GM18511 (cell line): ENCODE measurements at regions not wholly inside any gene's neighbourhood (a gene's known extent, or its start where the extent isn't known, plus 50 kb on each side); places are given as distances from the start of the nearest gene placed in this dataset.

ENCODE experiments used
- ATAC-seq: cut with Tn5 transposase; IDR thresholded peaks from one replicate; pipeline ENCODE4 v1.9.1; 2021; ENCODE audit warnings: mild to moderate bottlenecking, moderate library complexity; ENCODE audit not compliant: unreplicated experiment

DNA sequence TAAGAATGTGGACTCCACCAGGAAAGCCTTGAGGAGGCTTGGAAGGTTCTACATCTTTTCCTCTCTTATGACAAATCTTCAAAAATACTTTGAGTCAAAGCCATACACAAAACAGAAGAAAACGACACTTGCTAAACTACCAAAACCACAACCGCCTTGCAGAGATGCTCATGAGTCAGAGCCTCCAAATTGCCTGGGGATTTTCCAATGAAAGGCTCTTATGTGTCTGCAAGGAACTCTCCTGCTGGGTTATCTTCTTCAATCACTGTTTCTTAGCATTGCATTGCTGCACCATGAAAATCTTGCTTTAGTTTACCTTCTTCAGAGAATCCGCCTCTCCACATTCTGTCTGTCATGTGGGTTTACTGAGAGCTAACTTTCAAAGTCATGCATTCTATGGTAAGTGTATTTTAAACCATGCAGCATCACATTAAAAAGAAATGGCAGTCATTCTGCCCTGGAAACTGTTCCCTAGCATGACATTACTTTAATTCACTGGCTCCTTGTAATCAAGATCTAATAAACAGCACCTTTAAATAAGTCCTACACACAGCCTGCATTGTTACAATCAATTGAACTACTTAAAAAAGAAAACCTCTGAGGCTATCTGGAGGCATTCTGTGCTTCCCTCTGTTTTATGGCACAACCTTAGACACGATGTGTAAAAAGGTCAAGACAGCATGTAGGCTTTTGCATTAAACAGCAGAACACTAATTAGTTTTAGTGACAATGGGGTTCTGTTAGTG, 210.0 kb upstream of the FOXD3 start:
- ATAC-seq, result no peak

- ATAC-seq, result no peak
Measured at GRCh38 chr1:63115527-63115926, 206.8 kb upstream of the FOXD3 start.

DNA sequence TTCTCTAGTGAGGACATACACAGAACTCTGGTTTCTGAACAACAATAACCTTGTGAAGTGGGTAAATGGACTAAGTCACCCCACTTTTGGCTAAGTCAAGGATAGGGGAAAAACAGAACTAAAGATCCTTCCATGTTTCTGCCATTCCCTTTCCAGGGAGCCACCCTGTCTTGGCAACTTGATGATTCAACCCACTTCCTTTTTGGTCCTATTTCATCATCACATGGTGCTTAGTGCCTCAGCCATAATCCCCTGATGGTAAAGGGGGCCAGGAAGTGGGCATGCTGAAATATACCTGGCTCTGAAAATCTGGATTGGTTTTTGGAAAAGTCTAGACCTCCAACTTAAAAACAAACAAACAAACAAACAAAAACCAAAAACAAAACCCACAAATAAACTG, 206.4 kb upstream of the FOXD3 start:
- ATAC-seq, result no peak

- no peak for ATAC-seq
Measured at GRCh38 chr1:63119575-63120155, 202.7 kb upstream of the FOXD3 start.

GRCh38 chr1:63122079-63122478, 200.3 kb upstream of the FOXD3 start:
- no peak for ATAC-seq

GRCh38 chr1:63124666-63125191, 197.6 kb upstream of the FOXD3 start:
- peak; percentile 88 for ATAC-seq

DNA sequence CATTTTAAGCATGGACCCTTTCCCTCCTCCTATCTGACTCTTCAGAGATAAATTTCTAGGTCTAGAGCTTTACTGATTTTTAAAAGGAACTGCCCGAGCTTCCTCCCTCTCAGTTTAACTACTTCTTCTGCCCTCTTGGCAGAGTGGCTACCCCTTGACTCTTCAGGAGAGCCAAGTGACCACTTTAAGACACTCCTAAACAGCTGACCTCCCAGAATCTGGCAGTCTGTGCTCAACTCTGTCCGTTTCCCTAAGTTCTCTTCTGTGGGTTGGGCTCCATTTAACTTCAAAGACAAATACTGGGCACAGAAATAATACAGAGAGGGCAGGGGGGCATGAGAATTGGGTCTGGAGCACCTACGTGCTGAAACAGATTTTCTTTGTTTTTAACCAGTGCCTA, 196.3 kb upstream of the FOXD3 start:
- ATAC-seq, result no peak

DNA sequence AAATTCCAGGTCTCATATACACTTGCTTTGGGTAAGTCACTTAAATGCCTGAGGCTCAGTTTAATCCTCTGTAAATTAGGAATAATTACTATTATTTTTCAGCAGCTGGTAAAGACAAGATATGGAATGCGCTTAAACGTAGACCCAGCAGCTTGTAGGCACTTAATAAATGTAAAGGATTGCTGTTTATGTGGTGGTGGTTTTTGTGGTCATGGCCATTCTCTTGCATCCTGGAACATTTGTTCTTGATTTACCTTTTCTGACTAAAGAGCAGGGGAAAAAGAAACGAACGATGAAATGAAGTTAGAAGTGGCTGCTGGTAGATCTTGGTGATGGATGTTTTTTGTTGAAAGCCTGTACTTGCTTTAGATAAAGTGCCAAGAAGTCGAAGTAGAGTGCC, 195.0 kb upstream of the FOXD3 start:
- no peak for ATAC-seq

DNA sequence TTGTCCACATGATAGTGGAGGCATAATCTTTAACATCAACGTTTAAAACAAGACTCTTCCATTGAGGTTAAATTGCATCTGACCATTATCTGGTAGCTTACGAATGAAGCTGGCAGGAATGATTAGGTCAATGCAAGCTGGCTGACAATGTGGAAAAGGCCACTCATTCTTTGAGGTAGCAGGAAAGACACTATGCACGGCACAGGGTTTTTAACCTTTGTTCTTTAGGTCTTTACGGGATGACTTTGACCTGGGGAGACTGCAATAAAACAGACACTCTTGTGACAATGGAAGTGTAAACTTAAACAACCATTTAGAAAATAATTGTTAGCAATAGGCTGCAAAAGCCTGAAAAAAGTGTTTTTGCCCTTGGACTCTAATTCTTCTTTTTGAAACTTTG, 193.8 kb upstream of the FOXD3 start:
- ATAC-seq, result no peak

DNA sequence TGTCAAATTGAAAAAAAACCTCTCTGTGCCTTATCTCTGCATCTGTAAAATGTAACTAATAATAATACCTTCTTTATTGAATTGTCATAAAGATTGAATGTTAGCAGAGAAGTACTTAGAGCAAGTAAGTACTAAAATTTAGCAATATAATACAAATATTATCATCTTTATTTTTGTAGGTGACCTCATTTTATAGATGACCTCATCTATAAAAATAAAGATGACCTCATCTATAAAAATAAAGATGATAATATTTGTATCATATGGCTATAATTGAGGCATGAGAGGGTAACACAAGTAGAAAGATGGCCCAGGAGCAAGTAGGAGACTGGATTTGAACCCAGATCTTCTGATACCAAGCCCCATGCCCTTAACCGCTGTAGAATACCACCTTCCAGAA, 193.2 kb upstream of the FOXD3 start:
- ATAC-seq, result no peak

- ATAC-seq, result no peak
Measured at GRCh38 chr1:63129855-63130254, 192.5 kb upstream of the FOXD3 start.

GRCh38 chr1:63134501-63135173, 187.7 kb upstream of the FOXD3 start:
- ATAC-seq, result no peak

DNA sequence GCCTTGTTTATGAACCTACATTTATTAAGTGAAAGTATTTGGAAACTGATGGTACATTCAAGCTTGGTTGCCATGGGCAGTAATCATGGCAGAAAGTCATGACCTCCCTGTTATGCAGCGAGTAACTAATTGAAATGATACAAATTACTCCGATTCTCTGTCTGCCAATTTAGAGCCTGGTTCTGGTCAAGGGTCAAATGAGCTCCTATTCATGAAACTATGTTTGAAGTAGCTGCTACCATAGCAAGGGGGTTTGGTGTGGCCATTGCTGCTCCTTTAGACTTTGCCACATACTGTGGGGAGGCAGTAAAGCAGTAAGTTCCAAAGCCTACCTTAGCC, 187.2 kb upstream of the FOXD3 start:
- ATAC-seq, result no peak

- ATAC-seq, result no peak
Measured at GRCh38 chr1:63135801-63136200, 186.6 kb upstream of the FOXD3 start.

DNA sequence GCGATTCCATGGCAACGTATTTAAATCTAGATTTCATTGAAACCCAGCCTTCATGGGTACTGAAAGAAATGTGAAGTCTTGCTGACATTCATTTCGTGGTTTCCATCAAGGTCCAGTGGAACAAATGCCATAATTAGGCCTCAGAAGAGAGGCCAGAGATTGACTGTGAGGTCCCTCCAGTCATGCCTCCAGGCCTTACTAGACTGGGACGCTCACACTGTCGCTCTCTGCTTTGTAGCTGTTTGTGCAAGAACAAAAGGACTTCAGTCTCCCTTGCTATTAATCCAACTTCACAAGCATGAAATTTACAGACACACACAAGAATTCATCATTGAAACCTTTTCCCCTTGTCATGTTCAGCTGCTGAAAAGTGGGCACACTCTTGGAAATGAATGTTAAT, 180.4 kb upstream of the FOXD3 start:
- ATAC-seq, result no peak

DNA sequence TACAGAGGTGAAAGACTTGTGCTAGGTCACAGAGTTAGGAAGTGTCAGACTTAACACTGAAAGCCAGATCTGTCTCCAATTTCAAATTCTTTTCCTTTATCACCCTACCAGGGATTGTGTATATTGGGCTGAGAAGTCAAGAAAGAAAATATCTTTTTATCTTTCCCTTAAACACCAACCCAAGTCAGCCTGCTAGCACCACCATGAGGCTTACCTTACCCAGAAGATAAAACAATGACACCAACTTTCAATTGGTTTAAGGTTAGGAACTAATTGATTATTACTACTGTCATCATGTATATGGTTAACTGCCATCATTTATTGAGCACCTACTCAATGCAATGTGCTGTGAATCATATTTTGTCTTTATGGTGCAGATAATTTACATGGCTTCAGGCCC, 178.9 kb upstream of the FOXD3 start:
- no peak for ATAC-seq

GRCh38 chr1:63147783-63148182, 174.6 kb upstream of the FOXD3 start:
- no peak for ATAC-seq

DNA sequence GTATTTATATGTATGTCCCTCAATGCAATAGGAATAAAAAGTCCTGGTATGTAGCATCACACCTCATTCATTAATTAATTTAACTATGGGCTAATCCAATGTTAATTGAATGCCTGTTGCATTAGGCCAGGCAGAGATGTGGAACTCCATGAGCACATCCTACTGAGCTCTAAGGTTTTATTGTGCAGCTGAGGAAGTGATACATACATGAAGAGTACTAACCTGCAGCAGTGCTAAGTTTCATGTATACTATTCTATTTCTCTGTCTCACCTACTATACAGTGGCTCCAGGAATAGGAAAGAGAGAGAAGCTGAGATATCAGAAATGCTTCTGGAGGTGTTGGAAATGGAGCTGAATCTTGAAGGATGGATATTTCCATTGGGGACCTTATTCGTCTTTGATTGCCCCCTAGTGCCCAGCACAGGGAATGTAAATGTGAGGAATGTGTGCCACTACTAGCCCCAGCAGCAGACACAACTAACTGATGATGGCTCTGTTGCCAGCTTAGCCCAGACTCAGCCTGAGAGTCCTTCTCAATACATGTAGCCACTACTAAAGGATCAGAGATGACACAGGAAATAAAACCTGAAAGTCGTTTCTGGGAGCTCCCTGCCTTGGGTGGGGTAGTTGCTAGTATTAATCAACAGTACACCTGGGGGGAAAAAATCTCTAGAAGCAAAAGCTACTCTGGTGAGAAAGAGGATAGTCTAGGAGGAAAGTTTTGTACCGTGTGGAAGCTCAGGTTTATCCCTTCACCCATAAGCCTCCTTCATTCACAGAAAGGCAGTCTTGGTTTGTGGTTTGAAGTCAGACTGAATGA, 173.3 kb upstream of the FOXD3 start:
- ATAC-seq, result no peak

GRCh38 chr1:63152572-63152971, 169.8 kb upstream of the FOXD3 start:
- no peak for ATAC-seq

GRCh38 chr1:63155437-63155836, 166.9 kb upstream of the FOXD3 start:
- no peak for ATAC-seq

DNA sequence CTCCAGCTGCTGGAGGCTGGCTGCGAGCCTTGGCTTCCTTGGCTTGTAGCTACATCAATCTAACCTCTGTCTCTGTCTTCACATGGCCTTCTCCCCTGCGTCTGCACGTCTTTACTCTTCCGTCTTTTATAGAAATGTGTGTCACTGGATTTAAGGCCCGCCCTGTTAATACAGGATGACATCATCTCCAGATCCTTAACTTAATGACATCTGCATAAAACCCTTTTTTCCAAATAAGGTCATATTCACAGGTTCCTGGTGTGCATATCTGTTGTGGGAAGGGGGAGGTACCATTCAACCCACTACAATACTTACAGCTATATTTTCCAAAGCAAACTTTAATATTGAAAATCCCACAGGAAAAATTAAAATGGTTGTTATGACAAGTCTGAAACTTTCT, 165.3 kb upstream of the FOXD3 start:
- no peak for ATAC-seq
